Umbilical cord (tissue), 1 donor: ENCODE measurements at regions not wholly inside any gene's neighbourhood (a gene's known extent, or its start where the extent isn't known, plus 50 kb on each side); places are given as distances from the start of the nearest gene placed in this dataset.

Experiments used
- DNase-seq: peaks from one replicate; pipeline ENCODE4 v3.0.0-alpha.2; 2015; ENCODE audit warnings: low spot score

DNA sequence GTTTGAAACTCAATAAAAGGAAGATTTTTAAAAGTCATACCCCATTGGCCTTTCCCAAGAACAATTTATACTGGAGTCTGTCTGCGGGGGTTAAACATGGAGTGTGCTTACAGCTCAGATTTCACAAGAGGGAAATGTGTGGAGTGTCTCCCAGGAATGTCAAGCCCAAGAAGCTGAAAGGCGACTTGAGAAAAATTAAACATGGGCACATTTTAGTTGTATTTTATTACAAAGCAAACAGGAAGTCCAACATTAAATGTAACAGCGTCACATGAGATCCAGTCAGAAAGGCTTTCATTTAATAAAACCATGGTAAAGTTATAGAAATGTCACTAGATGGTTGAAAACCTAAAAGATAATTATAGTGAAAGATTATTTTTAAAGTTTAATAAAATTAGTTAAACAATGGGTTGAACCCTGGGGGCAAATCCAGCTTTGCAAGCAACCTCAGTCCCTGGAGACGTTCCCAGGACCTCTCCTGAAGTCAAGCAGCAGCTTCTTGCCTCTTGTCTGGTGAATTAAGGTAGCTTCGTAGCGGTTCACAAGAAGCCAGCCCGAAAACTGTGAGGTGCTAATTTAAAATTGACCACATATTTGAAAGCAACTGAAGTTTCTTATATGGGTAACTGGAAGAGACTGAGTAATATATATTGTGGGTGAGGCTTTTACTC lies 168.4 kb upstream of the EDNRA start:
- DNase-seq = peak; percentile 16

DNA sequence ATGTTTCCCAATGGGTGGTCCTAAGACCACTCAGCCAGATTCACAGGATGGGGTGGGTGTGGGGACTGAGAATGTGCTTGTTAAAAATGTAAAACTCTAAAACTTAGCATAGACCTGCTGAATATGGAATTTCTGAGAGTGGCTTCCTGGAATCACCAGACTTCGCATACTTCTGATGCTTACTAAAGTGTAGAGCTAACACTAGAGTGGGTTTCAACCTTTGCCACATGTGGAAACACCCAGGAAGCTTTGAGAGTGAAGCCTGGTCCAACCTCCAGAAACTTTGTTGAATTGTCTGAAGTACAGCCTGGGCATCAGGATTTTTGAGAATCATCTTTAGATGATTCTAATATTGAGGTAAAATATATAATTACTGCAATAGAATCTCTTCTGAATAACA lies 167.8 kb upstream of the EDNRA start:
- no peak for DNase-seq

DNA sequence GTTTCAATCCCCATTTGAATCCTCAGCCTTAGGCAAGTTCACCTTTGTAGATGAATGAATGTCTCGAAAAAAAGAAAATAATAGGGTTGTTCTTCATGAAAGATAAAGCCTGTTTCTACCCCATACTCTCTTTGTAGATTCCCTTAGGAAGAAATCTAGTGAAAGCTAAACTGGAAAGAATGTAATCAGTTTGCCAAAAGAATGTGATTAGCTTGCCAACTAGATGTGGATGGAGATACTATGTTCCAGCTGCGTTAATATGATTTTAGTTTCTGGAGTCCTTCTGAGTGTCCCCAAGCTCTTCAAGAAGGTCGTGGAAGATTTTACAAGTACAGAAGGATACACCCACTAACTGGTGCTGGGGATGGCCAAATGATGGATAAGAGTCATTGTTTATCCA lies 162.3 kb upstream of the EDNRA start:
- no peak for DNase-seq

DNA sequence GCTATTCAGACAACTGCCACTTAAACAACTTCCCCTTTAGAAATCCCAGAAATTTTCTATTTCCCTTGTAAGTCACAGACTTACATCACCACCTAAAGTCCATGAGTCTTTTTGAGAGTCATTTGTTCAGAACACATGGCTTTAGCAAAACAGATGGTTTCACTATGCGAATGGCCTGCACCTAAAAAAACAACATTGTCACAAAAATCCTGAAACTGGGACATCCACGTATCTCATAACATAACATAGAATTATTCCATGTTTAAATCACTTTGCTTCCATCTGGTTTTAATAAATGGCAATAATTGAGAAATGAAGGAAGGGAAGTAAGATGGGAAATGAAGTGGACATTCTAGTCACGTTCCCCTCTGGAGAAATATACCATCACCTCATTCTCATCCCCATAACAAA lies 155.3 kb upstream of the EDNRA start:
- DNase-seq = no peak

DNA sequence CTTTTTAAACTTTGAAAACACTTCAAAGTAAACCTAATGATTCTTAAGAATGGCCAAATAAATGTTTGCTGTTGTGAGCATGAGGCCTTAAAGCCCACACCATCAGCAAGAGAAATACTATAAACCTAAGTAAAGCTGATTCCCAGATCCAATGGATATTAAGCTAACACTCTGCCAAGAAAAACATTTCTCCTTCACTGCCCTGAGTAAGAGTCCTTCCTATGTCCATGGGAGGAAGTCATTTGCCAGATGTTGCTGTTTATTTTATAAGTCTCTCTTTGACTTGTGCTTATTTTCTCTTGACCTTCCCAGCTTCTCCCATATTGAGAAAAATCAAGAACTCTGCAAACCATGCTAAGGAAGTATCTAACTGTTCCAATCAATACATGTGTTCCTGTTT lies 154.3 kb upstream of the EDNRA start:
- DNase-seq = peak; percentile 59

DNA sequence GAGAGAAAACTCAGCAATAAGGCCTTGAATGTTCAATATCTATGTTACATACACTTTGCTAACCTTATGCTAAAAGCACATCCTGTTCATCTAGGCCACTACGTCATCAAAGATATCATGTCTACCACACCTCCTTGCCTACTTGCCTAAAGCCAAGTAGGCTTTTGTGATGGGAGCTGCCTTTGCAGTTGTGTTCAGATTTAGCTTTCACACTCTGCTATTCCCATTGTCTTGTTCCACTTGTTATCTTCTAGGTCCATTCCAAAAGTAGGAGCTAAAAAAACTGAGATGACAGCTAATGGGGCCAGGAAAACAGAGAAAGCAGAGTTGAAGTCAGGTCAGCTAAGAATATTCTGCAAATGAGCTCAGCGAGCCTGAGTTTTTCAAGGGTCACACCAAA lies 153.6 kb upstream of the EDNRA start:
- no peak for DNase-seq

DNA sequence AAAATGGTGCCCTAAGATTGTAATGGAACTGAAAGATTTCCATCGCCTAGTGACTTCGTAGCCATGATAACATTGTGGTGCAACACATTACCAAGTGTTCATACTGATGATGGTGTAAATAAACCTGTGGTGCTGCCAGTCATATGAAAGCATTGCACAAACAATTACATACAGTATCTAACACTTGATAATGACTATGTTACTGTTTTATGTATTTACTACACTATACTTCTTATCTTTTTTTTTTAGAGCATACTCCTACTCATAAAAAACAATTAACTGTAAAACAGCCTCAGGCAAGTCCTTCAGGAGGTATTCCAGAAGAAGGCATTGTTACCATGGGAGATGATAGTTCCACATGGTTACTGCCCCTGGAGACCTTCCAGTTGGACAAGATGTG lies 152.7 kb upstream of the EDNRA start:
- DNase-seq = no peak

DNA sequence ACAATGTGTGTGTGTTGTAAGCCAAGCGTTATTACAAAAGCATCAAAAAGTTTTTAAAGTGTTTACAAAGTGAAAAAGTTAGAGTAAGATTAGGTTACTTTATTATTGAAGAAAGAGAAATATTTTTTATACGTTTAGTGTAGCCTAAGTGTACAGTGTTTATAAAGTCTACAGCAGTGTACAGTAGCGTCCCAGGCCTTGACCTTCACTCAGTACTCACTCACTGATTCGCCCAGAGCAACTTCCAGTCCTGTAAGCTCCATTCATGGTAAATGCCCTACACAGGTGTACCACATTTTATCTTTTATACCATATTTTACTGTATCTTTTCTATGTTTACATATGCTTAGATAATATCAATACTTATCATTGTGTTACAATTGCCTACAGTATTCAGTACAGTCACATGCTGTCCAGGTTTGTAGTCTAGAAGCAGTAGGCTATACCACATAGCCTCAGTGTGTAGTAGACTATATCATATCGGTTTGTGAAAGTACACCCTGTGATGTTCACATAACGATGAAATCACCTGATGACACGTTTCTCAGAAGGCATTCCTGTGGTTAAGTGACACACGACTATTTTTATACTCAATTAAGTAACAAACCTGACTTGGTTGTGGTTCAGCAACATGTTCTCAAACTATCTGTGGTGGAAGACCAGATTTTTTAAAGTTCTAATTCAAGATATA lies 152.0 kb upstream of the EDNRA start:
- DNase-seq = no peak

DNA sequence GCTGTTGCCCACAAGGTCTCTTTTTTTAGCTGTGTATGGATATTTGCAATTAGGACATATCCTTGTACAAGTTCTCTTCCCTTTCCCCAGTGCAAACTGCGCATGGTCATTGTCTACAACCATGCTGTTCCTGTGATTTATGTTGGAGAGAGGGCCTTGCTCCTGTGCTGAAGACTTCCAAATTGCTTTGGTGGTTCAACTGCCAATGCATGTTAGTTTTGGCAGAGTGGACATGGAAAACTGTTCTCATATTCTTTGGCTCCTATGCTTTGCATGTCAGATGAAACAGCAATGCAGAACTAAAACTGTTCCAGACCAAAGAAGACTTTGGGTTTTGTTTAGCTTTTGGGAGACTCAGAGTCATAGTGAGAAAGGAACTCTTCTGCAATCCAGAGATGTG lies 148.8 kb upstream of the EDNRA start:
- no peak for DNase-seq

DNA sequence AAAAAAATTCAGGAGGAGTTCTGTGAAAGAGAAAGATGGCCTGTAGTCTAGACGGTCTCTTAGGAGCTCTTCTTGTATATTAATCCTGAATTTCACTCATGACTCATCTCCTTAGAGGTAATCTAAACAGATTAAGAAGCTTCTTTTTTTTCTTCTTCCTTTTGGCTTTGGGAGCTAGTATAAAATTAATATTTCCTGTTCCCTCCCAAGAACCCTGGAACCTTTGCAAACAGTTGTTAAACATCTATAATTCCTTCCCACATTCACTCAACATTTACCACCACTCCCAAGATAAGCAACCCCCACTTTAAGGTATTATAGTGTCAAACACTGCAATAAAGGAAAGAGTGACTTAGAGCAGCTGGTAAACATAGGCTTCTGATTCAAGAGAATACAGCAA lies 146.4 kb upstream of the EDNRA start:
- DNase-seq = peak; percentile 85

DNA sequence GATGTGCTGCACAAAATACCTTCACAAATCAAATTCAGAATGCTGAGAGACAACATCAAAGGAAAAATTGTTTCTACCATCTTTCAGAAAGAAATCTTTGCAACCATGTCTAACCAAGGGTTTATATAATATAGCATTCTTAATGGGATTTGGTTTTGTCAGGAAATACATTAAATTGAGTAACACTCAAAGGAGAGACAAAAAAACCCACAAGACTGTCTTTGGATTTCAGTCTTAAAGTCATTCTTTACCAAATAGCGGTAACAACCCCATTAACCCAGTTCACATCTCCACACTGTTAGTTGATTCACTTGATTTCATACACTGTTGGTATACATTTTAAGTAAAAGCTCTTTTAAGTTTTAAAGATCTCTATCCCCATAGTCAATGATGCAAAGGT lies 145.7 kb upstream of the EDNRA start:
- no peak for DNase-seq

DNA sequence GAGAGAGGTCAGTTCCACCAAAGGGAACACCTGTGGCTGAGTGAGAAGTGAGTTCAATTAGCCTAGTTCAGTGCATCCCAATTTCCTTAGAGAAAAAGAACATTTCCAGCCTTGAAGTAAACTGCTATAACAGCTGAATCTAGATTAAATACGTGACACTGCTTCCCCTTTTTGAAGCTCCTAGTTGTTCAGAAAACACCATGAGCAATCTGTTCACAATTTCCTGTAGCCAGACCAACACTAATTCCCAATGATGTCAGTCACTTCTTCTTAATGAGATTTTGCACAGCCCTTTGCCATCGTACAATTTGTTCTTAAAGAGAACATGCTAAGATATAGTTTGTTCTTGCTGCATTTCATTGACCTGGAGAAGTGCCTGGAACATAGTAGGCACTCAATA lies 144.6 kb upstream of the EDNRA start:
- DNase-seq = no peak

DNA sequence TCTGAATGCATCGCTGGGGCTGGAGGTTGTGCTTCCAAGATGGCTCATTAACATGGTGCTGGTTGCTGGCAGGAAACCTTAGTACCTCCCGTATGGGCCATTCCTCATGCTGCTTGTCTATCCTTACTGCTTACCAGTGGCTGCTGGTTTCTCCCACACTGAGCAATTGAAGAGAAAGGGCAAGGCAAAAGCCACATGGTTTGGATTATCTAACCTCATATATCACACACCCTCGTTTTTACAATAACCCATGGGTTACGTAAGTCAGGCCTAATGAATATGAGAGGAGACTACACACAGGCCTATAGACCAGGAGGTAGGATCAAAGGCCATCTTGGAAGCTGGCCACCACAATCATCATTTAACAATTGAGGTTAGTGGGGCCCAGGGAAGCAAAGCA lies 141.8 kb upstream of the EDNRA start:
- DNase-seq = no peak

DNA sequence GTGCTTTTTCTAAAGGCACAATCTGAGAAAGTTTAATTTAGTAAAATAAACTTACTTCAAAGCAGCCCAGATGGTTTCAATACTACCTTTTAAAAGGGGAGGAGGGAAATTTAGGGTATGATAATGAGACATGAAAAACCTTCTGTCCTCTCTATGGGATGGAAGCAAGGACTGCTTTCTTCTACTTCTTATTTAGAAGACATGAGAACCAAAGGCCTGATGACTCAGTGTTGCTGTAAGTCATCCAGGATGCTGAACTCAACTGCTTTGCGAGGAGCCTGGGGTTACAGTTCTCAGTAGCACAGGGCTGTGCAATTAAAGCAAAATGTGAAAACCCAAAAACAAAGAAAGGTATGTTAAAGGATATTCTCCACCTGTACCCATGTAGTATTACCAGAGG lies 140.8 kb upstream of the EDNRA start:
- peak; percentile 57 for DNase-seq

DNA sequence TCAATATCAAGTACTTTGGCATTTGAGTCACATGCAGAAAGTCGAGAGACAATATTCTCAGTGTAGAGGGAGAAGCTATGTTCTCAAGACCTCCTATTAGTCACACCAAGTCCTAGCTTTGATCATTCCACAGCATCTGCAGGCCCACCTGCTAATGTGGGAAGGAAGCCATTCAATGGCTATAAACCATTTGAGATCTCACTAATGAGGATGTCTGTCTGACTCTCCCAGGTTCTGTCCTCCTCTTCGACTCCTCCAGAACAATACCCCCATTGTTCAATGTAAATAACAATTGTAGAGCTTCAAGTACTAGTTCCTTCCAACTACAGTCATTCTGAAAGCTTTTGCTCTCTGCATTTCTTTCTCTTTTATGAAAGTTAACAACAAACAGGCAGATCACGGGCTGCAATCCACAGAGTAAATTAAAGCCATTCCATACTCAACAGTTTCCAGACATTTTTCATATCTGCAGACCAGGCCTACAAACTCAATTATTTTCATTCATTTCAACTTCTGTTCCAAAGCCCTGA lies 140.2 kb upstream of the EDNRA start:
- DNase-seq = no peak

DNA sequence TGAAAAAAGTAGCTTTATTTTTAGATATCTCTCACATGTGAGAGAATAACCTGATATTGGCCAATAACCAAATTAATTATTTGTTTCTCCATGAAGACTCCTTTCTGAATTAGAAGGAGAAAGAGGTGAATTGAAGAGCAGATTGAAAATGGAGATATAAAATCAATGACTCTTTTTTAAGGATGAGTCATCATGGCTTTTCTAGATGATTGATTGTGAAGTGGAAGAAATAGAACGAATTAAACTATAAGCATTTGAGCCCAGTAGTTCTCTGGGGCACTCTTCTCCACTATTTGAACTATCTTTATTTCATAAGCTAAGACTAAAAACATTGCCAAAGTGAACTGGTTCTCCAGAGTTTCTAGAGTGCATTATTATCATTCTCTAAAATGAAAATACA lies 137.2 kb upstream of the EDNRA start:
- no peak for DNase-seq

DNA sequence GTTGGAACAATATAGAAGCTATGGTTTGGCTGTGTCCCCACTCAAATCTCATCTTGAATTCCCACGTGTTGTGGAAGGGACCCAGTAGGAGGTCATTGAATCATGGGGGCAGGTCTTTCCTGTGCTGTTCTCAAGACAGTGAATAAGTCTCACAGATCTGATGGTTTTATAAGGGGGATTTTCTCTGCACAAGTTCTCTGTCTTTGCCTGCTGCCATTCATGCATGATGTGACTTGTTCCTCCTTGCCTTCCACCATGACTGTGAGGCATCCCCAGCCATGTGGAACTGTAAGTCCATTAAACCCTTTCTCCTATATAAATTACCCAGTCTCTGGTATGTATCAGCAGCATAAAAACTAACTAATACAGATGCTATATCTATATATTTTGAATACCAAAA lies 135.2 kb upstream of the EDNRA start:
- DNase-seq = no peak

DNA sequence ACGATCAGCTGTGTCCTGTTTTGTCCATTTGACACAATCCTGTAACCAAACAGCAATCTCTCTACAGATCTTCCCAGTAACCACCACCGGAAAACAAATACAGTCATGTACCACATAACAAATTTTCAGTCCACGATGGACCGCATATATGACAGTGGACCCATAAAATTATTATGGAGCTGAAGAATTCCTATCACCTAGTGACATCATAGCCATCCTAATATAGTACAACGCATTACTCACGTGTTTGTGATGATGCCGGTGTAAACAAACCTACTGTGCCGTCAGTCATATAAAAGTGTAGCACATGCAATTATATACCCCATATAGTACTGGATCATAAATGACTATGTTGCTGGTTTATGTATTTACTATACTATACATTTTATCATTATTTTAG lies 133.7 kb upstream of the EDNRA start:
- DNase-seq = no peak

DNA sequence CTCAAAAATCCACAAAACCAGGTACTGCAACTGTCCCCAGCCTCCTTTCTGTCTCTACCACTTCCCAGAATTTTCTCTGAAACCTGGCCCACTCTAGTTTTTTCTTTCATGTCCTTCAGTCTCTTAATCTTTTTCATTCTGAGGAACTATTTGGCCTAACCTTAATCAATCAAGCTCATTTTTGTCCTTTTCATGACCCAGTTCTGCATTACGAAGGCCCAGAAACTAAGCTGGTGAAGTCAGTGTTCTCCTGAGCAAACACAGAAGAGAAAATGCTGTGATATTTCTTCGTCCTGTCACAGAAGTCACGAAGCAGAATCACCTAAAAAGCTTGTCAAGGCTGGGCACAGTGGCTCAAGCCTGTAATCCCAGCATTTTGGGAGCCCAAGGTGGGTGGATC lies 131.7 kb upstream of the EDNRA start:
- no peak for DNase-seq

DNA sequence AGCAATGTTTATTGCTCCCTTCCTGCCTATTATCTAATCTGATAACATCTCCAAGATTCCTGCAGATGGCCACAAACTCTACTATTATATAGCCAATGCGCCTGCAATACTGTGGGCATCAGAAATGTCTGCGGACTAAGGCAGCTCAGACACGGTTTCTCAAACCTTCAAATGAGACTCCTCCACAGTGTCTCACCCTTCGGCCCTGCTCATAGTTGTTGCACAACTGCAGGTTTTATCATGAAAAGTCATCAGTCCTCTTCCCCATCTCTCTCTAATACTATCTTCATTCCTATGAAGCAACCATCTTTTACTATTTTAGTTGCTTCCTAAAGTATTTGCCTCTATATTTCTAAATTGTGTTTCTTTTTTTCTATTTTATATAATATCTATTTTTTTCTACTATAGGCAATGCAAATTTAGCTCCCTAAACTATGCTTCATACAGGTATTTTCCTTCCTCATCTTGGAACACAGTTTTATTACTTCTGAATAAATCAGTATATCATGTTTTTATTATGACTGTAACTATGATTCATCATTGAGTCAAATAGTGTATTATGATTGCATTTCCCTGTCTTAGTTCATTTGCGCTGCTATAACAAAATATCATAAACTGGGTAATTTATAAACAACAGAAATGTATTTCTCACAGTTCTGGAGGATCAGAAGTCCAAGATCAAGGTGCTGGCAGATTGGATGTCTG lies 129.7 kb upstream of the EDNRA start:
- no peak for DNase-seq

DNA sequence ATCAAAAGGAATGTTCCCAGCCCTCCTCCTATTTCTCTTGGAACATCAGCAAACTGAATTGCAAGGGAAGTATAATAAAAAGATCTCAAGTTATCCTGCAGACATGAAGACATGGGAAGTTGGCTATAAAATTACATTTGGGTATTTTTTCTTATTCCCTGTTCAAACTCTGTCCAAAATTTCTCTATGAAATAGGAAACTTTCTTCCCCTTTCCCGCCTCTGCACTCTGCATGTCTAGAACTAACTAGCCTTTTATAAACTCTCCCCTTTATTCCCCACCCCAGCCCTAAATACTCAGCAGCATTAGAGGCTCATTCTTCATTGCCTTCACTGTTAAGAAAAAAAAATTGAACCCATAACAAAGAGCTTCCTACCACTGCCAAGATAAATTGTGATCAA lies 126.7 kb upstream of the EDNRA start:
- no peak for DNase-seq

DNA sequence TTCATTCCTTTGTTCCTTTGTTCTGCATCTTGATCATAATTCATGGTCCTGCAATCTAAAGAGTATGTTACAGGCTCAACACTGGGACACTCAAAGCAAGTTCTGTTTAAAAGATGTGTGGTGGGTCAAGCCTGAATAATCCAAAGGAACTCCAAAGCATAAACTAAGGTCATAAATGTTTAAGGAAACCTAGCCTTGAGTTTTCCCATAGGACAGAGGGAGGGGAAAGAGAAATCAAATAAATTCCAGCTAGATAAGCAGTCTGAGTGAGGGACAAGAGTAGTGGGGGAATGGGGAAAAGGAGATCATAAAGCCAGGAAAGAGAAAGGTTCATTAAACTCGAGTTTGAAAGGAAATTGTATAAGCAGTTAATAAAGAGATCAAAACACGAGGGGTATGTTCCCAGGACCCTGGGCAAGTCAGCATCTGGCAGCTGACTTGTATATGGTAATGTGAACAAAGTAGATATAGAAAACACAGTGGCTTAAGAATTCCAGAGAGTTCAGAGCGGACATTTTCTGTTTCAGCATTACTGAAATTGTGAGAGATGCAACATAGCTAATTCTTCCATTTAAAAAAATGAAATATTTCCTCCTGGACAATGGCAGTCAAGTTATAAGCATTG lies 125.8 kb upstream of the EDNRA start:
- peak; percentile 75 for DNase-seq
